ENCODE measurements at regions not wholly inside any gene's neighbourhood (a gene's known extent, or its start where the extent isn't known, plus 50 kb on each side); places are given as distances from the start of the nearest gene placed in this dataset.

DNA sequence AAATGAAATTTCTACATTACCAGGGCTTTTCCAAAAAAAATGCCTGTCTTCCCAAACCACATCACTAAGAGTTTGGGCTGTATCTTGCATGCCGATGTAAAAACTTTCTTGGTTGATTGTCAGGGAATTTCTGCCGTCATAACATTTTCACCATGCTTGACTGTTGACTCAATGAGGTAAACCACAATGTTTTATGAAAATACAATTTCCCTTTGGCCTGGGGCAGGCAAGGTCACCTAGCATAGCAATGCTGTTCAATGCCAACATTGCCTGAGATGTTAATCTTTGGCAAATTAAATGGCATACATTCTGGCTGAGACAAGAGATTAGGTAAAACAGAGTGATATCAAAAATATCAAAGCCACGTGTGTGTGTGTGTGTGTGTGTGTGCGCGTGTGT, 137.1 kb upstream of the TBL1X start:
- no peak overlapping the region for H3K27ac ChIP-seq (replicated peaks)
- H3K4me3 ChIP-seq (replicated peaks; ENCODE audit: insufficient read depth, low read length), result no peak overlapping the region
- TF ChIP-seq, protein P1, sequence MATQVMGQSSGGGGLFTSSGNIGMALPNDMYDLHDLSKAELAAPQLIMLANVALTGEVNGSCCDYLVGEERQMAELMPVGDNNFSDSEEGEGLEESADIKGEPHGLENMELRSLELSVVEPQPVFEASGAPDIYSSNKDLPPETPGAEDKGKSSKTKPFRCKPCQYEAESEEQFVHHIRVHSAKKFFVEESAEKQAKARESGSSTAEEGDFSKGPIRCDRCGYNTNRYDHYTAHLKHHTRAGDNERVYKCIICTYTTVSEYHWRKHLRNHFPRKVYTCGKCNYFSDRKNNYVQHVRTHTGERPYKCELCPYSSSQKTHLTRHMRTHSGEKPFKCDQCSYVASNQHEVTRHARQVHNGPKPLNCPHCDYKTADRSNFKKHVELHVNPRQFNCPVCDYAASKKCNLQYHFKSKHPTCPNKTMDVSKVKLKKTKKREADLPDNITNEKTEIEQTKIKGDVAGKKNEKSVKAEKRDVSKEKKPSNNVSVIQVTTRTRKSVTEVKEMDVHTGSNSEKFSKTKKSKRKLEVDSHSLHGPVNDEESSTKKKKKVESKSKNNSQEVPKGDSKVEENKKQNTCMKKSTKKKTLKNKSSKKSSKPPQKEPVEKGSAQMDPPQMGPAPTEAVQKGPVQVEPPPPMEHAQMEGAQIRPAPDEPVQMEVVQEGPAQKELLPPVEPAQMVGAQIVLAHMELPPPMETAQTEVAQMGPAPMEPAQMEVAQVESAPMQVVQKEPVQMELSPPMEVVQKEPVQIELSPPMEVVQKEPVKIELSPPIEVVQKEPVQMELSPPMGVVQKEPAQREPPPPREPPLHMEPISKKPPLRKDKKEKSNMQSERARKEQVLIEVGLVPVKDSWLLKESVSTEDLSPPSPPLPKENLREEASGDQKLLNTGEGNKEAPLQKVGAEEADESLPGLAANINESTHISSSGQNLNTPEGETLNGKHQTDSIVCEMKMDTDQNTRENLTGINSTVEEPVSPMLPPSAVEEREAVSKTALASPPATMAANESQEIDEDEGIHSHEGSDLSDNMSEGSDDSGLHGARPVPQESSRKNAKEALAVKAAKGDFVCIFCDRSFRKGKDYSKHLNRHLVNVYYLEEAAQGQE (IDR thresholded peaks at IDR 0.05; ENCODE audit: insufficient replicate concordance, low read depth), result no peak
- TF ChIP-seq SPI1 (IDR thresholded peaks at IDR 0.05; ENCODE audit: borderline replicate concordance, low read depth) (no peak), GABPA (IDR thresholded peaks at IDR 0.05; ENCODE audit: low read depth) (no peak)
- TF ChIP-seq, protein P2, sequence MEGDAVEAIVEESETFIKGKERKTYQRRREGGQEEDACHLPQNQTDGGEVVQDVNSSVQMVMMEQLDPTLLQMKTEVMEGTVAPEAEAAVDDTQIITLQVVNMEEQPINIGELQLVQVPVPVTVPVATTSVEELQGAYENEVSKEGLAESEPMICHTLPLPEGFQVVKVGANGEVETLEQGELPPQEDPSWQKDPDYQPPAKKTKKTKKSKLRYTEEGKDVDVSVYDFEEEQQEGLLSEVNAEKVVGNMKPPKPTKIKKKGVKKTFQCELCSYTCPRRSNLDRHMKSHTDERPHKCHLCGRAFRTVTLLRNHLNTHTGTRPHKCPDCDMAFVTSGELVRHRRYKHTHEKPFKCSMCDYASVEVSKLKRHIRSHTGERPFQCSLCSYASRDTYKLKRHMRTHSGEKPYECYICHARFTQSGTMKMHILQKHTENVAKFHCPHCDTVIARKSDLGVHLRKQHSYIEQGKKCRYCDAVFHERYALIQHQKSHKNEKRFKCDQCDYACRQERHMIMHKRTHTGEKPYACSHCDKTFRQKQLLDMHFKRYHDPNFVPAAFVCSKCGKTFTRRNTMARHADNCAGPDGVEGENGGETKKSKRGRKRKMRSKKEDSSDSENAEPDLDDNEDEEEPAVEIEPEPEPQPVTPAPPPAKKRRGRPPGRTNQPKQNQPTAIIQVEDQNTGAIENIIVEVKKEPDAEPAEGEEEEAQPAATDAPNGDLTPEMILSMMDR (IDR thresholded peaks at IDR 0.05; ENCODE audit: insufficient read depth, low read length), result no peak
- no peaks in the 10 kb centered on the region for H3K27me3 ChIP-seq (ENCODE audit: insufficient read depth, poor library complexity, severe bottlenecking)
- no peak for DNase-seq (ENCODE audit: low read depth in 1 of 2, low spot score in 1 of 2)

DNA sequence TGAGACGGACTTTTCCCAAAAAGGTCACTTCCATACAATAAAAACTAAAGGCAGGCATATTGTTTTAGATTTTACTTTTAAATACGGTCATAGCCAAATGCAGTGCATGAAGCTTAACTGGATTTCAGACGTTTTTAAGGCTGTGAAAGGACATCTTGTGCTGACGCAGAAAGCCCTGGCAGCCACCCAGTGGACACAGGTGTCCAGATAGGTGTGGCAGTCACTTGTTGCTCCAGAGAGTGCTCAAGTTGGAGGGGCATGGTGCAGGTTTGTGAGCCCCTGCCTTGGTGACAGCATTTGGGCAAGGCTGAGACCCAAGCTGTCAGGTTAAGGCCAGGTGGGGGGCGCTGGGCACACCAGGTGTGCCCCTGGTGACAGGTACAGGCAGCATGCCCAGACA, 135.8 kb upstream of the TBL1X start:
- Histone ChIP-seq H3K4me3 (replicated peaks; ENCODE audit: insufficient read depth, low read length) (no peak overlapping the region), H3K27ac (replicated peaks) (no peak overlapping the region), H3K27me3 (ENCODE audit: insufficient read depth, poor library complexity, severe bottlenecking) (no peaks in the 10 kb centered on the region)
- no peak for TF ChIP-seq POLR2AphosphoS5 (IDR thresholded peaks at IDR 0.05; ENCODE audit: low read depth)
- TF ChIP-seq, protein P1 (IDR thresholded peaks at IDR 0.05; ENCODE audit: insufficient replicate concordance, low read depth), result no peak
- TF ChIP-seq, protein P2 (IDR thresholded peaks at IDR 0.05; ENCODE audit: insufficient read depth, low read length), result no peak
- no peak for TF ChIP-seq SPI1 (IDR thresholded peaks at IDR 0.05; ENCODE audit: borderline replicate concordance, low read depth)
- TF ChIP-seq GABPA (IDR thresholded peaks at IDR 0.05; ENCODE audit: low read depth), result no peak
- DNase-seq (ENCODE audit: low read depth in 1 of 2, low spot score in 1 of 2), result no peak

DNA sequence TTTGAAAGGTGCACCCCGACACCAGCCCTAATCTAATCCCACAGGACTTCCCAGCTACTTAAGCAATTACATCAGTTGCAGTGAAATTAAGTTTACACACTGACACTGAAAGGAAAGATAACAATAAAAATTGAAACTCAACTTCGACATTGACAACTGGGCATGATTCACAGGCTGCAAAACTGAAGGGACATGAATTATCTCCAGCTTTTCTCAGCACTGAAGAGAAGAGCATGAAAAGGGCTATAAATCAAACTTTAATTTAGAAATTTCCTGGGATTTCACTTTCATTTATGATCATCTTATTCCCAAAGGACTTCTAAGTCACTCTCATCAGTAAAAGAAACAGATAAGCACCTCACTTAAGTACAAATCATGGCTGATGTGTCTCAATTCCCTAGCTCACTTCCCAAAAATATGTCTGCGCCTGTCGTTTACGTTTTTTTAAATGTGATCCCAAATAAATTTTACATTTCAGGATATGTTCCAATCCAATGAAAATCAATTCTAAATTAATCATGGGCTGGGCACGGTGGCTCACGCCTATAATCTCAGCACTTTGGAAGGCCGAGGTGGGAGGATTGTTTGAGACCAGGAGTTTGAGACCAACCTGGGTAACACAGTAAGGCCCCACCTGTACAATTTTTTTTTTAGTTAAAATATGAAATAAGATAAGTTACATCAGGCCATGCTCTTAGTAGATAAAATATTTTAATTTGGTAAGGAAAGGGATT, 134.4 kb upstream of the TBL1X start:
- DNase-seq (ENCODE audit: low read depth in 1 of 2, low spot score in 1 of 2), result no peak
- H3K27me3 ChIP-seq (ENCODE audit: insufficient read depth, poor library complexity, severe bottlenecking), result no peaks in the 10 kb centered on the region
- TF ChIP-seq POLR2AphosphoS5 (IDR thresholded peaks at IDR 0.05; ENCODE audit: low read depth) (no peak), SPI1 (IDR thresholded peaks at IDR 0.05; ENCODE audit: borderline replicate concordance, low read depth) (no peak), GABPA (IDR thresholded peaks at IDR 0.05; ENCODE audit: low read depth) (no peak)
- TF ChIP-seq, protein P2 (IDR thresholded peaks at IDR 0.05; ENCODE audit: insufficient read depth, low read length), result no peak
- TF ChIP-seq, protein P1 (IDR thresholded peaks at IDR 0.05; ENCODE audit: insufficient replicate concordance, low read depth), result no peak
- no peak overlapping the region for H3K4me3 ChIP-seq (replicated peaks; ENCODE audit: insufficient read depth, low read length)
- H3K27ac ChIP-seq (replicated peaks), result no peak overlapping the region
